GM12872 (cell line): ENCODE measurements at regions not wholly inside any gene's neighbourhood (a gene's known extent, or its start where the extent isn't known, plus 50 kb on each side); places are given as distances from the start of the nearest gene placed in this dataset.

ENCODE experiments used
- CTCF ChIP-seq: IDR thresholded peaks from 3 replicates; pipeline ENCODE4 v1.5.1; 2011; ENCODE audit warnings: low read depth, mild to moderate bottlenecking, low read length, moderate library complexity; ENCODE audit not compliant: insufficient read depth

GRCh38 chr9:91117959-91118703, 243.6 kb downstream of the AUH start:
- TF ChIP-seq CTCF = no peak

GRCh38 chr9:91118704-91119025, 243.1 kb downstream of the AUH start:
- no peak for TF ChIP-seq CTCF

- TF ChIP-seq CTCF = no peak
These were observed 242.6 kb downstream of the AUH start for GRCh38 chr9:91119142-91119541.

GRCh38 chr9:91119679-91120078, 242.0 kb downstream of the AUH start:
- TF ChIP-seq CTCF = no peak

GRCh38 chr9:91120200-91120599, 241.5 kb downstream of the AUH start:
- no peak for TF ChIP-seq CTCF

GRCh38 chr9:91122755-91123154, 239.0 kb downstream of the AUH start:
- no peak for TF ChIP-seq CTCF

- no peak for TF ChIP-seq CTCF
These were observed 234.8 kb downstream of the AUH start for GRCh38 chr9:91126761-91127445.
